ENCODE measurements at regions not wholly inside any gene's neighbourhood (a gene's known extent, or its start where the extent isn't known, plus 50 kb on each side); places are given as distances from the start of the nearest gene placed in this dataset.

GRCh38 chr11:15779518-15779917, 576.8 kb downstream of the SOX6 start:
- DNase-seq, result no peak

DNA sequence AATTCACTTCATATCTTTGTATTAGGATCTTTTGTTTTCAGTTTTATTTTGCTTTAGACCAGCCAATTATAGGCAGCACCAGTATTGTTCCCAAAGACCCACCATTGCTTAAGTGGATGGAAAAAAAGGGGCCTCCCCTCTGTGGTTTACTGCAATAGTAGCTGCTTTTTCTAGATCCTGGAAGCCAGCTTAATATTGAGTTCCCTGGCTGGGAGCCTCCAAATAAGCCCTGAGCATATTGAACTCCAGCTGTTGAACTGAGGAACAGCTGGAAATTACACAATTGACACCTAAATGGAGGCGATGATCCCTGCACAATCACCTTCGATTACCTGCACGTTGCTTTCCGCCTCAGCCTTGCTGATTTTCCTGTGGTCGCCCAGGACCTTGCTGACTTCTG, 576.0 kb downstream of the SOX6 start:
- no peak for DNase-seq

GRCh38 chr11:15780837-15781236, 575.5 kb downstream of the SOX6 start:
- no peak for DNase-seq

DNA sequence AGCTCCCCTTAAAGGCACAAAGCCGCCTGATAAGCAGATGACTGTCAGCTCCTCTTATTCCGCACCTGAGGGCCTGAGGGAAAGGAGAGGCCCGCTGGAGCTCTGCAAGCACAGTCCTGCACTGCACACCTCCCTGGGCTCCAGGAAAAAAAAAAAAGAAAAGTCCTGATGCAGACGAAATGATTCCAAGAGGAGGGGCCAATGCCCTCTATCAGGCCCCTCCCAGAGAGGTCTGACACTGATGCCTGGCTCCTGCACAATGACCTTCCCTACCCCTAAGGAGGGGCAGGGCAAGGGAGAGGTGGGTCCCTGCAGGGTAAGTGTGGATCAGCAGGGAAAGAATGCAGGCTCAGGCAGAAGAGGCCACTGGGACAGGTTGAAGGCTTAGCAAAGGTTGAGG, 572.7 kb downstream of the SOX6 start:
- DNase-seq, result no peak

GRCh38 chr11:15793043-15793996, 563.0 kb downstream of the SOX6 start:
- DNase-seq, result no peak

GRCh38 chr11:15794361-15795150, 561.8 kb downstream of the SOX6 start:
- DNase-seq, result no peak

GRCh38 chr11:15795378-15795777, 561.0 kb downstream of the SOX6 start:
- DNase-seq, result no peak

DNA sequence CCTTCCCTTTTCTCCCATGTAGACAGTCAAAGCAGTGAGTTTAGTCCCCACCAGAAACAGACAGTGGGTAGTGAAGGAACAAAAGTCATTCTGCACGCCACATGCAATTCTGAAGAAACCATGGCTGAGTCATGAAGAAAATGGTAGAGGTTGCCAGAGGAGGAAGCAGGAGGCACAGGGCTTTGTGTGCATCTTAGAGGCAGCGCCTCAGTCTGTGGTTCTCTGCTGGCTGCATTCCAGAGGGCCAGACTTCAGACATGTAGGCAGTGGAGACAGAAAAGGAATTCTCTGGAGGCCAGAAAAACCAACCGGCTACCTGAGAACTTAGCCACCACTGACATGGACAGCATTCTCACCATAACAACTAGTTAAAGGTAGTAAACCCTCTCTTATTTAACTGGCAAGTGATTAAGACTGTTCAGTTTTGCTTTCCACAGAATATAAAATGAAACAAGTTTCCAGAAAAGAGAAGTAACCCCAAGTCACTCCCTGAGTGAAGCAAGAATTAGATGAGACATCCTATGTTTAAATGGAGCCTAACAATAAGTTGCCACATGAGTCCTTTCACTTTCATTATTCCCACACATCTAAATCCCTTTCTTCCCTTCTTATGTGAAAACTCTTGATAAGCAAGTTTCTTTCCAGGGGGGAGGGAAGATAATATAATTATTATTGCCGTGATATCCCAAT, 556.1 kb downstream of the SOX6 start:
- no peak for DNase-seq

DNA sequence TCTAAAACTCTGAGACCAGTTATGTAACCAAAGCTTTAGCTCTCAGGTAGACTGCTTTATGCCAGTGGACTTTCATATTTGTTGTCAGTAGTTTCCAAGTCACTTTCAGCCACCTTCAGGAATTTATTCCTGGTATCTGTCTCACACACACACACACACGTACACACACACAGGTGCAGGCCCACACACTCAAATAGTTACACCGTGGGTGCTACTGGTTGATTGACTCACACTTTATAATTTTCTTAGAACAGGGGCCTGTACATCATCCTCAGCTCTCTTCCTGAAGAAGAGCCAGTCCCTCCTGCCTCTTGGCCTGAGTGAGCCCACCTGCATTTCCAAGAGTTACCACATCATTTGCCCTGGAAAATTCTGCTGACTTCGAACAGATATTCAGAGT, 555.2 kb downstream of the SOX6 start:
- no peak for DNase-seq

- DNase-seq, result no peak
These were observed 554.7 kb downstream of the SOX6 start for GRCh38 chr11:15801616-15802015.

DNA sequence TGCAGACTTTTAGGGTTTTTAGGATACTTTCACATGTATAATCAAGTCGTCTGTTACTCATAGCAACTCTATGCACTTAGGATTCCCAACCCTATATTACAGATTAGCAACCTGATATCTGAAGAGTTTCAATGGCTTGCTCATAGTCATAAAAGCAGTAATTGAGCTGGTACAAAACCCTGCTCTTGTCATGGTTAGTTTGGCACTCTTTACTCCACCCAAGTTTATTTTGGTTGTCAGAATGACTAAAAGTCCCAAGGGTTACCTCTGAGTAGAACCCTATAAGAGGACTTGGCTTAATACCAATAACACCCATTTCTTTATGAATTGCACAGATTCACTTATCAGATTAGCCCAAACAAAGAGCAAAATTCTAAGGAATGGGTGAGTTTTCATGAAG, 550.6 kb downstream of the SOX6 start:
- no peak for DNase-seq

- no peak for DNase-seq
These were observed 550.1 kb downstream of the SOX6 start for GRCh38 chr11:15806217-15806616.

GRCh38 chr11:15807827-15808226, 548.5 kb downstream of the SOX6 start:
- no peak for DNase-seq

GRCh38 chr11:15810082-15810481, 546.3 kb downstream of the SOX6 start:
- no peak for DNase-seq

GRCh38 chr11:15810525-15810924, 545.8 kb downstream of the SOX6 start:
- no peak for DNase-seq

- DNase-seq, result no peak
These were observed 540.8 kb downstream of the SOX6 start for GRCh38 chr11:15815246-15816195.

DNA sequence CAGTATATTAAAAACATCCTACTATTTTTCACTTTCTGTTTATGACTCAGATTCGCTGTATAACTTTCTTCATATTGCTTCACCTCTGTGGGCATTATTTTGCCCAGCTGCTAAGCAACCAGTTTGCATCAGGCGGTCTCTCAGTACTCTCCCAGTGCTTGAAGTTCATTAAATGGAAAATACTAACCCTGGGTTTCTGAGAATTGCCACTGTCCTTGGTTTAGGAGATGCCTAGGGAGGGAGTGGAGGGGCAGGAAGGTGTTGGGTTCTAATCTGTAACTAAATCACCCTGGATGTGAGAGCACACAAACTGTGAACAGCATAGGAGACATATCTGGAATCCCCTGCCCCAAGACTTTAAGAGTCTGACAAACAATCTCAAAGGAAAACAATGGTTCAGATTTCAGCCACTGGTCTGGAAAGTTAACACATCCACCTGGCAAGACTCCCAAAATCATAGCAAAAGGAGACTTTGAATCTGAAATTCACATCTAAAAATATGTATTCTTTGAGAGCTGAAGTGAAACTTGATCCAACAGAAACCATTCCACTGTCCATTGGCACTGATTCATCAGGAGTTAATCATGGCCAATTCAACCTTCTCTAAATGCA, 540.0 kb downstream of the SOX6 start:
- no peak for DNase-seq

DNA sequence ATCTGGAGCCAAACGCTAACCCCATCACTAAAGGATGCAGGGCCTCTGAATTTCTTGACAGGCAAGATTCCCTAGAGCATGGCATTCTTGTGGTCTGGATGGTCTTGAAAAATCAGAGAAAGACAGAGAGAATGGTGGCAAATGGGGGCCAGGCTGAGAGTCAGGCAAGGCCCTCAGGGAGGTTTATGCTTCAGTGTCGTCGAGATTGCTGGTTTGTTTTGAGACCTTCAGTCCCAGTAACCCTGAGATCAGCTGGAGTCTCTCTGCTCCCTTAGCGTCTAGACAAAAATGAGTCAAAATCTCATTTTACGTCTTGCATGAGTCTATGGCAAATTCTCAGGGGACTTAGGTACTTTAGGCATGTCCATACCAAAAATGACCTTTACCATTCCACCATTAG, 539.3 kb downstream of the SOX6 start:
- no peak for DNase-seq

DNA sequence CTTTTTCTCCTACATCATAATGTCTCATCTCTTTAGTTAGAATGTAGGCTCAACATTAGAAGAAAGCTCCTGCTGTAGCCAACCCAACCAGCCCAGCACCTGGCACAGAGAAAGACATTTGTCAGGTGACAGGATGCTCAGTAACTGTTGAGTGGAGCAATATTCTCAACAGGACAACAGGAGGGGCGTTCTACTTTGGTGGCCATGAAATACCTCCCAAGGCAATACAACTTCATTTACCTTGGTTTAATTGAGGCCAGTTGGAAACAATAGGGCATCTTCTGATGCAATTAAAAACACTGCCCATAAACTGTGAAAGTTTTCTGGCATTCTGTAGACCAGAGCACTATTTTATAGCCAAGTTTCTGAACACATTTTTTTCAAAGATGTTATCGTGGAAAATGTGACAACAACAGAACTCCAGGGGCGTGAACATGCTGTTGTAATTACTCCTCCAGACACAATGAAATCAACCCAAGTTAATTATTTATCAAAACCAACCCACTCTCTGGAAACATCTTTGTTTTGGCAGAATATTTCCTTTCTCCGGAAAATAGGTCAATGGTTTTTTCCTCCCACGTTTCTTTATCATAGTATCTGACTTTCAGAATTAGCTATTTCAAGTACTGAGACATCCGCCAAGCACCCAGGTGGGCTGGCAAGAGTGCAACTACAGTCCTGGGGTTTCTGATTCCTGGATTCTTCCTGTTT, 538.1 kb downstream of the SOX6 start:
- no peak for DNase-seq

DNA sequence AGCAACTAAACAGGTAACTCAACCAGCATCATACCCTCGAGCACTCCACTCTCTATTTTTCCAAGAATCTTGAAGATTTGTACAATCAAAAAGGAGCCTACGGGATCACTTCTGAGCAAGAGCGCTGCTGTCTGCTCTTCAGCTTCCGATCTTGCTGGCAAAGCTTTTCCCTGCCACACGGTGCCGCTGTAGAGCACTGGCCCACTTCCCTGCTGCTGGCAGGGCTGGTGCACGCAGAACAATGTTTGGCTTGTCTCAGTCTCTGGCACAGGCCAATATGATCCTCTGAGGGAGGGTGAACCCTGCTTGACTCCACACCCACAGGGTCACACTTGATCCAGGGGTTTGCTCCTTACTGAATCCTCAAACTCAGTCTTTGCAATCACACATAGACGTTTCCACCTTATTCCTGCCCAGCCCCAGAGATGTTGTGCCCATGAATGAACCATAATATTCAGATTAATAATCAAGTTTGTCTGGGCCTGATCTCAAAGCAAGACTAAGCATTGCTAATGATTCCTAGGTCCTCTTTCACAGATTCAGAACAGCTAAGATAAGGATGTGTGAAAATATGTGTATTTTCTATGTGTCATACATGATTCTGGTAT, 536.6 kb downstream of the SOX6 start:
- peak; percentile 3 for DNase-seq

- DNase-seq, result no peak
These were observed 534.9 kb downstream of the SOX6 start for GRCh38 chr11:15821451-15821850.
